ENCODE measurements at regions not wholly inside any gene's neighbourhood (a gene's known extent, or its start where the extent isn't known, plus 50 kb on each side); places are given as distances from the start of the nearest gene placed in this dataset.

GRCh38 chrX:129092242-129092641 is 431.0 kb downstream of the SMARCA1 start:
- Histone ChIP-seq H2AK5ac (ENCODE audit: insufficient read length, low read length) (peak overlapping the region; percentile 18), H3K9me3 (ENCODE audit: control insufficient read depth, low read depth, low read length) (no peaks in the 10 kb centered on the region), H4K5ac (ENCODE audit: insufficient read length, low read depth, low read length) (no peak overlapping the region), H4K20me1 (ENCODE audit: control insufficient read depth, insufficient read depth, insufficient read length) (no peaks in the 10 kb centered on the region), H3K27me3 (ENCODE audit: insufficient read depth, low read length) (no peaks in the 10 kb centered on the region), H2BK20ac (ENCODE audit: low read depth, low read length, poor library complexity, severe bottlenecking) (peak overlapping the region; percentile 1), H3K56ac (ENCODE audit: insufficient read length, low read depth, low read length) (no peak overlapping the region), H3K23me2 (ENCODE audit: insufficient read length, low read depth, low read length, poor library complexity, severe bottlenecking) (no peaks in the 10 kb centered on the region), H3K18ac (ENCODE audit: insufficient read length, low read depth, low read length) (no peak overlapping the region), H2BK5ac (ENCODE audit: insufficient read length, low read length) (peak overlapping the region; percentile 65), H3K4ac (ENCODE audit: low read depth, low read length) (no peak overlapping the region), H4K91ac (ENCODE audit: insufficient read length, low read depth, low read length) (no peak overlapping the region), H2BK12ac (ENCODE audit: insufficient read length, low read depth, low read length) (no peak overlapping the region), H3K27ac (ENCODE audit: insufficient read length, low read depth, low read length) (peak overlapping the region; percentile 100), H3K9ac (ENCODE audit: extremely low read depth, insufficient read length, low read length) (peak overlapping the region; percentile 76), H3K23ac (ENCODE audit: insufficient read length, low read depth, low read length) (no peak overlapping the region), H2BK15ac (ENCODE audit: low read depth, low read length) (no peak overlapping the region), H3T11ph (ENCODE audit: low read length) (no peak overlapping the region), H2AFZ (ENCODE audit: low read length) (no peak overlapping the region), H3K4me1 (ENCODE audit: insufficient read depth, low read length) (peaks cover 20% of the 10 kb centered on the region), H2BK120ac (ENCODE audit: low read depth, low read length, poor library complexity, severe bottlenecking) (peak overlapping the region; percentile 77), H3K79me1 (ENCODE audit: insufficient read depth, low read depth, low read length, poor library complexity, severe bottlenecking) (no peaks in the 10 kb centered on the region), H3K79me2 (ENCODE audit: insufficient read depth, low read length) (peaks cover 3% of the 10 kb centered on the region; the same call in 1 of the 2 replicates), H4K8ac (replicated peaks; ENCODE audit: insufficient read length, low read depth, low read length) (no peak overlapping the region), H3K14ac (ENCODE audit: insufficient read depth, low read length) (no peak overlapping the region), H3K4me2 (ENCODE audit: insufficient read depth, insufficient read length, low read length) (peak overlapping the region; percentile 61)
- Mint-ChIP-seq H3K27me3 (ENCODE audit: low read depth) (no peaks in the 10 kb centered on the region), H3K36me3 (ENCODE audit: insufficient read depth in 1 of 3, low read depth in 3 of 3) (peaks cover 6 to 20% (median 20%) of the 10 kb centered on the region in 3 experiments), H3K9me3 (peaks cover 0 to 6% of the 10 kb centered on the region in 2 experiments; a peak in 3 of 5 replicates), H3K27ac (peak overlapping the region; percentile 90 to 98 (median 96)), H3K4me3 (peak overlapping the region; percentile 36 to 72), H3K4me1 (peaks cover 54 to 69% of the 10 kb centered on the region in 2 experiments)
- no peak for DNase-seq
- WGBS (ENCODE audit: extremely low coverage, insufficient read length, low lambda C conversion rate), result no CpG with 5 or more reads among the region's 2 CpGs
- TF ChIP-seq, protein P1, sequence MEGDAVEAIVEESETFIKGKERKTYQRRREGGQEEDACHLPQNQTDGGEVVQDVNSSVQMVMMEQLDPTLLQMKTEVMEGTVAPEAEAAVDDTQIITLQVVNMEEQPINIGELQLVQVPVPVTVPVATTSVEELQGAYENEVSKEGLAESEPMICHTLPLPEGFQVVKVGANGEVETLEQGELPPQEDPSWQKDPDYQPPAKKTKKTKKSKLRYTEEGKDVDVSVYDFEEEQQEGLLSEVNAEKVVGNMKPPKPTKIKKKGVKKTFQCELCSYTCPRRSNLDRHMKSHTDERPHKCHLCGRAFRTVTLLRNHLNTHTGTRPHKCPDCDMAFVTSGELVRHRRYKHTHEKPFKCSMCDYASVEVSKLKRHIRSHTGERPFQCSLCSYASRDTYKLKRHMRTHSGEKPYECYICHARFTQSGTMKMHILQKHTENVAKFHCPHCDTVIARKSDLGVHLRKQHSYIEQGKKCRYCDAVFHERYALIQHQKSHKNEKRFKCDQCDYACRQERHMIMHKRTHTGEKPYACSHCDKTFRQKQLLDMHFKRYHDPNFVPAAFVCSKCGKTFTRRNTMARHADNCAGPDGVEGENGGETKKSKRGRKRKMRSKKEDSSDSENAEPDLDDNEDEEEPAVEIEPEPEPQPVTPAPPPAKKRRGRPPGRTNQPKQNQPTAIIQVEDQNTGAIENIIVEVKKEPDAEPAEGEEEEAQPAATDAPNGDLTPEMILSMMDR (conservative IDR thresholded peaks at IDR 0.05), result no peak

Data from H9 (cell line).